Stomach (tissue), 8 donors: ENCODE measurements at regions not wholly inside any gene's neighbourhood (a gene's known extent, or its start where the extent isn't known, plus 50 kb on each side); places are given as distances from the start of the nearest gene placed in this dataset.

Source experiments
- DNase-seq, 2 donors: peaks; one replicate each; pipeline versions ENCODE4 v3.0.0 to v3.0.0-alpha.2; 2013 to 2019
- H3K27ac ChIP-seq, 5 donors: fragments of 200-600 bp in 4 of 5; sonication (generic) in 4 of 5; one replicate each; pipeline ENCODE4 v1.5.1; 2013 to 2019; ENCODE audit warnings: mild to moderate bottlenecking in 1 of 5, moderate library complexity in 1 of 5
- H3K27me3 ChIP-seq, 3 donors: fragments of 200-600 bp; sonication (generic); one replicate each; pipeline ENCODE4 v1.5.1; 2017 to 2019; ENCODE audit warnings: mixed run types in 1 of 3
- H3K36me3 ChIP-seq, 4 donors: fragments of 200-600 bp; sonication (generic); 1 replicate in 3 of 4; 2 replicates in 1 of 4; pipeline ENCODE4 v1.5.1; 2016 to 2019
- H3K4me1 ChIP-seq, 4 donors: fragments of 200-600 bp; sonication (generic); one replicate each; pipeline ENCODE4 v1.5.1; 2016 to 2019
- H3K4me3 ChIP-seq, 4 donors: fragments of 200-600 bp; sonication (generic) in 3 of 4; one replicate each; pipeline ENCODE4 v1.5.1; 2016 to 2019; ENCODE audit warnings: mild to moderate bottlenecking in 1 of 4
- H3K9me3 ChIP-seq, 4 donors: fragments of 200-600 bp; sonication (generic); one replicate each; pipeline ENCODE4 v1.5.1; 2016 to 2019
- CTCF ChIP-seq, 7 experiments: fragments of 450-650 bp in 4 of 7; fragments of 200-600 bp in 3 of 7; sonication (generic) in 3 of 7; IDR thresholded peaks; one replicate each; pipeline ENCODE4 v1.5.1; 2016 to 2019; ENCODE audit warnings: antibody characterized with exemption in 7 of 7, control low read depth in 2 of 7, mild to moderate bottlenecking in 1 of 7
- EP300 ChIP-seq: sonication (generic); formaldehyde crosslinking; IDR thresholded peaks from one replicate; pipeline ENCODE4 v1.6.1; 2017; ENCODE audit warnings: antibody characterized with exemption
- POLR2A ChIP-seq, 4 donors: fragments of 450-650 bp; IDR thresholded peaks; one replicate each; pipeline ENCODE4 v1.6.1; 2016; ENCODE audit warnings: antibody characterized with exemption in 4 of 4, control low read depth in 2 of 4, mild to moderate bottlenecking in 1 of 4, moderate library complexity in 1 of 4
- POLR2AphosphoS5 ChIP-seq, 3 donors: sonication (generic); formaldehyde crosslinking; IDR thresholded peaks; one replicate each; pipeline ENCODE4 v1.6.1; 2016; ENCODE audit warnings: antibody characterized with exemption in 3 of 3
- whole genome bisulfite sequencing, 5 donors: extraction: QIAGEN DNeasy Blood & Tissue Kit in 3 of 5; methylation state at CpG; one replicate each; pipeline versions ENCODE4 v1.1.5 to v1.1.7; 2013 to 2018; 5-methylcytosine and 5-hydroxymethylcytosine counted together
- intact Hi-C: fragments of 100-400 bp; cut with DNase I; formaldehyde crosslinking; loops from one replicate; pipeline ENCODE4 v1.15.1; 2023; ENCODE audit warnings: low total_unique reads
- donor health status: healthy with polysubstance abuse.
- donor health status: Bipolar disorder and iron deficiency.
- donor health status: healthy.

GRCh38 chr12:31872831-31873604 lies 86.2 kb upstream of the RESF1 start:
- no peak overlapping the region for H3K4me3 ChIP-seq
- peaks cover 0 to 19% (median 5%) of the 10 kb centered on the region in 4 donors for H3K4me1 ChIP-seq
- H3K36me3 ChIP-seq, result no peaks in the 10 kb centered on the region
- H3K27ac ChIP-seq, result no peak overlapping the region
- no peak for DNase-seq
- intact Hi-C loops, result no loop called here
- no peaks in the 10 kb centered on the region for H3K9me3 ChIP-seq
- TF ChIP-seq POLR2A (IDR thresholded peaks at IDR 0.05), result no peak
- no peak for TF ChIP-seq EP300
- no peak for TF ChIP-seq CTCF (IDR thresholded peaks at IDR 0.05)
- TF ChIP-seq POLR2AphosphoS5 (IDR thresholded peaks at IDR 0.05), result no peak
- no peaks in the 10 kb centered on the region for H3K27me3 ChIP-seq
- WGBS, 5 donors, result 81 to 87% (median 85%) methylated on average over 19 of the region's 19 CpGs

GRCh38 chr12:31869972-31870371 lies 89.2 kb upstream of the RESF1 start:
- WGBS, 5 donors, result 88 to 92% (median 91%) methylated on average over 2 of the region's 2 CpGs
- H3K36me3 ChIP-seq, result no peaks in the 10 kb centered on the region
- H3K27ac ChIP-seq, result no peak overlapping the region
- H3K4me1 ChIP-seq, result peaks cover 0 to 3% (median under 1%) of the 10 kb centered on the region in 4 donors
- H3K27me3 ChIP-seq, result no peaks in the 10 kb centered on the region
- DNase-seq, result no peak
- TF ChIP-seq POLR2AphosphoS5 (IDR thresholded peaks at IDR 0.05) (no peak), CTCF (IDR thresholded peaks at IDR 0.05) (no peak), POLR2A (IDR thresholded peaks at IDR 0.05) (no peak), EP300 (no peak)
- no peak overlapping the region for H3K4me3 ChIP-seq
- intact Hi-C loops, result no loop called here
- H3K9me3 ChIP-seq, result no peaks in the 10 kb centered on the region

- H3K36me3 ChIP-seq, result no peaks in the 10 kb centered on the region
- intact Hi-C loops, result no loop called here
- DNase-seq, result peak; percentile 52 to 72
- no peak for TF ChIP-seq CTCF (IDR thresholded peaks at IDR 0.05)
- no peak for TF ChIP-seq EP300
- TF ChIP-seq POLR2A (IDR thresholded peaks at IDR 0.05), result no peak
- no peak overlapping the region for H3K4me3 ChIP-seq
- WGBS, 5 donors, result 17 to 25% (median 22%) methylated on average over 2 of the region's 2 CpGs
- no peaks in the 10 kb centered on the region for H3K27me3 ChIP-seq
- no peaks in the 10 kb centered on the region for H3K4me1 ChIP-seq
- H3K27ac ChIP-seq, result no peak overlapping the region
- no peaks in the 10 kb centered on the region for H3K9me3 ChIP-seq
Observed at GRCh38 chr12:31868965-31869364, 90.2 kb upstream of the RESF1 start.

GRCh38 chr12:31867292-31867691 lies 91.9 kb upstream of the RESF1 start:
- no peaks in the 10 kb centered on the region for H3K36me3 ChIP-seq
- H3K27me3 ChIP-seq, result no peaks in the 10 kb centered on the region
- H3K9me3 ChIP-seq, result no peaks in the 10 kb centered on the region
- no peak overlapping the region for H3K27ac ChIP-seq
- no peak overlapping the region for H3K4me3 ChIP-seq
- H3K4me1 ChIP-seq, result no peaks in the 10 kb centered on the region
- no peak for DNase-seq
- TF ChIP-seq POLR2A (IDR thresholded peaks at IDR 0.05), result no peak
- TF ChIP-seq POLR2AphosphoS5 (IDR thresholded peaks at IDR 0.05), result no peak
- no peak for TF ChIP-seq CTCF (IDR thresholded peaks at IDR 0.05)
- TF ChIP-seq EP300, result no peak
- intact Hi-C loops, result no loop called here
